Thymus (tissue), 11 donors: ENCODE measurements at regions not wholly inside any gene's neighbourhood (a gene's known extent, or its start where the extent isn't known, plus 50 kb on each side); places are given as distances from the start of the nearest gene placed in this dataset.
"Not testable (repeated sequence)": the region's sequence is repeated elsewhere in the genome, so short reads cannot be mapped to it uniquely, and the experiment has no call there.

ENCODE experiments used
- DNase-seq, 9 donors: peaks; one replicate each; pipeline ENCODE4 v3.0.0-alpha.2; 2013; ENCODE audit warnings: low spot score in 9 of 9, low read depth in 6 of 9, missing footprints in 1 of 9
- H3K27ac ChIP-seq, 2 donors: one replicate each; pipeline ENCODE4 v1.5.1; 2013; ENCODE audit warnings: control low read depth in 1 of 2, low read depth in 1 of 2, low read length in 1 of 2, mild to moderate bottlenecking in 1 of 2, moderate library complexity in 1 of 2
- H3K27me3 ChIP-seq, 2 donors: one replicate each; pipeline ENCODE4 v1.5.1; 2013; ENCODE audit warnings: low read length in 1 of 2; ENCODE audit not compliant: control insufficient read depth in 2 of 2, insufficient read depth in 1 of 2
- H3K36me3 ChIP-seq, 2 donors: one replicate each; pipeline ENCODE4 v1.5.1; 2013; ENCODE audit warnings: low read length in 1 of 2, mild to moderate bottlenecking in 1 of 2, moderate library complexity in 1 of 2; ENCODE audit not compliant: control insufficient read depth in 2 of 2, insufficient read depth in 2 of 2
- H3K4me1 ChIP-seq, 2 donors: one replicate each; pipeline ENCODE4 v1.5.1; 2013; ENCODE audit warnings: low read length in 2 of 2; ENCODE audit not compliant: control insufficient read depth in 2 of 2, insufficient read depth in 2 of 2
- H3K4me3 ChIP-seq, 2 donors: one replicate each; pipeline ENCODE4 v1.5.1; 2013; ENCODE audit warnings: low read length in 2 of 2, control low read depth in 1 of 2, mild to moderate bottlenecking in 1 of 2
- H3K9me3 ChIP-seq, 2 donors: one replicate each; pipeline ENCODE4 v1.5.1; 2013; ENCODE audit warnings: low read length in 1 of 2, mild to moderate bottlenecking in 1 of 2; ENCODE audit not compliant: control insufficient read depth in 2 of 2, insufficient read depth in 1 of 2
- WGBS: extraction: QIAGEN DNeasy Blood & Tissue Kit; methylation state at CpG from one replicate; pipeline ENCODE4 v1.1.7; 2013; 5-methylcytosine and 5-hydroxymethylcytosine counted together
- donor health status: healthy.

DNA sequence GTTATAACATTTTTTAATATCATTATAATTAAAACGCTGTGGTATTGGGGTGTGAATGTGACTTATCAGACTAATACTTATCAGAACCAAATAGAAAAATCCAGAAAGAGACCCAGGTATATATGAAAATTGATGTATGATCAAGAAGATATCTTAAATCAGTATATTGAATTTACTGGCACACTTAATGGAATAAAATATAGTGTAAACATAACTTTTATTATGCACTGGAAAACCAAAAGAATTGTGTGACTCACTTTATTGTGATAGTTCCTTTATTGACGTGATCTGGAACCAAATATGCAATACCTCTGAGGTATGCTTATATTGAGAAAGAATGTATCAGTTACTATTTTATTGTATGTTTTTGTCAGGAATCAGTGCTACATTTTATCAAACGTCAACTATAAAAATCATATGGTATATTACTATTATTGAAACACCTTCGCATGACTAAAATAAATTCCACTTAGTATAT, 250.7 kb upstream of the SPOPL start:
- not testable (repeated sequence) for H3K9me3 ChIP-seq, H3K27ac ChIP-seq, DNase-seq, H3K4me3 ChIP-seq, H3K36me3 ChIP-seq, H3K4me1 ChIP-seq, H3K27me3 ChIP-seq
- 92% methylated on average over 2 of the region's 4 CpGs for WGBS

DNA sequence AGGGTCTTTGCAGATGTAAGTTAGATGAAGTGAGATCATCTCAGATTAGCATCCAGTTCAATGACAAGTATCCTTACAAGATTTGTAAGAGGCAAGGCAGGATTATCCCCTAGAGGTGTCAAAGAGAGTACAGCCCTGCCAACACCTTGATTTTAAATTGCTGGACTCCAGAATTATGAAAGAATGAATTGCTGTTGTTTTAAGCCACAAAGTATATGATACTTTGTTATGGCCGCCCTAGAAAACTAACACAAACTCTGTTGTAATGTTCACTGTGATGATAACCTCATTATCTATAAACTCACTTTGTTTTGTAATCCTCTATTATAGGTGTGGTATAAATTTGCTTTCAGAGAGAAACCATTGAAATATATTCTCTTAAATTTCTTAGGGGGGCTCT, 249.0 kb upstream of the SPOPL start:
- H3K4me3 ChIP-seq = no peak overlapping the region
- no peaks in the 10 kb centered on the region for H3K4me1 ChIP-seq
- no peak for DNase-seq
- 95% methylated on average over 1 of the region's 1 CpG for WGBS
- H3K9me3 ChIP-seq = peaks cover 0 to 3% of the 10 kb centered on the region in 2 donors
- H3K36me3 ChIP-seq = no peaks in the 10 kb centered on the region
- H3K27me3 ChIP-seq = no peaks in the 10 kb centered on the region
- H3K27ac ChIP-seq = no peak overlapping the region

DNA sequence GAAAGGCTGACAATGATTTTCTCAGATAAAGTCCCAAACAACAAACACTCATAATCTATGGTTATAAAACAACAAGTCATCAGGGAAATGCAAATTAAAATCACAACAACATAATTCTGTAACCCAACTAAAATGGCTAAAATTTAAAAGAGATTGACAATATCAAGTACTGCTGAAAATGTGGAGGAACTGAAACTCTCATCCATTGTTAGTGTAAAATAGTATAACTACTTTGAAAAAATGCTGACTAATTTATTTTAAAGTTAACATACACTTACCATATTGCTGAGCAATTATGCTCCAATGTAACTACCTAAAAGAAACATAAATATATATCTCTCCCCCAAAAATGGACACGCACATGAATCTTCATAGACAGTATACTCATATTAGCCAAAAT, 245.9 kb upstream of the SPOPL start:
- Histone ChIP-seq H3K4me3 (no peak overlapping the region), H3K9me3 (peaks cover 0 to 3% of the 10 kb centered on the region in 2 donors), H3K4me1 (no peaks in the 10 kb centered on the region), H3K27ac (no peak overlapping the region), H3K36me3 (no peaks in the 10 kb centered on the region), H3K27me3 (no peaks in the 10 kb centered on the region)
- 94% methylated on average over 1 of the region's 1 CpG for WGBS
- DNase-seq = no peak

DNA sequence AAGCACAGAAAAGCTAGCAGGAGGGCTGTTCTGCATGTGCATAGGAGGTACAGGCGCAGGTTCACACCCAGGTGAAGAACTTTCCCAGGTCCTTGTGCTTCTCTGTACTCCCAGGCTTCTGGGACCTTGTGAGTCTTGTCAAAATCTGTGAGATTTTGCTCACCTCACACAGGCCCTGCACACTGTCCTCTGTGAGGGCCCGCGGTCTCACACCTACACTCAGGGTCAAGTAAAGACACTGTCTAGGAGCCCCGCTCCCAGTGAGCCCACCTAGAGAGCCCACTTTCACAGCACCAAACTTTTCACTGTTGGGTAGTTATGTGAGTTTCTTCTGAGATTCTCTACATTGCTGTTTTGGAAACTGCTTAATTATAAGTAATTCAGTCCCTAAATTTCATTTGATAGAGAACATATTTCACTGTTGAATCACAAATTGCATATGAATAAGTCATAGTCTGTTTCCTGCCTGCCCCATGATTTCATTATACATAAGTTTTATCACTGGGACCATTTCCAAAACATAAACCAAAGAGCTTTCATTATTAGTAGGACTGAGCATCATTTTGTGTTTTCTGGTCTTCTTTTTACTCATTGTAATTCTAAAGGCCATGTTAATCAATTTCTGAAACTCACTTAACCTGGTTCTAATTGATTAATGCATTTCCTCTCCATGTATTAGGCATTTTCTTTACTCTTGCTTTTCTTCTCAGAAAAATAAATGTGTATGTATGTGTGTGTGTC, 234.2 kb upstream of the SPOPL start:
- no peaks in the 10 kb centered on the region for H3K27me3 ChIP-seq
- no peak overlapping the region for H3K4me3 ChIP-seq
- H3K36me3 ChIP-seq = no peaks in the 10 kb centered on the region
- no peak for DNase-seq
- no peaks in the 10 kb centered on the region for H3K4me1 ChIP-seq
- H3K9me3 ChIP-seq = no peaks in the 10 kb centered on the region
- H3K27ac ChIP-seq = no peak overlapping the region
- 82% methylated on average over 4 of the region's 4 CpGs for WGBS

DNA sequence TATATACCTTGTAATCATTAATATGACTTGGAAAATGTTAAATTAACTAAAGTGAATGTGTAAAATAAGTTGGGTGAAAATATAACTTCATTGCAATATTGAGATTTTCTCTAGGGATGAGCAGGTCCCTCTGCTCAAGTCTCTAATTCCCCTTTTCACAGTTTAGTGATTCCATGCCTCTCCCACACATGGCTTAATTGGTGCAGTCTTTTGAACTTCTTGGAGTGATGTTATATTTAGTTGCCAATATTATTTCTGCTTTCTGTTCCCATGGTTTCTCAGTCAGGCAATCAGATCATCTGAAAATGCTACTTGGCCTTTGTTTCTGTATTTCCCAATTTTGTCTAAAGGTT, 233.7 kb upstream of the SPOPL start:
- Histone ChIP-seq H3K27me3 (no peaks in the 10 kb centered on the region), H3K4me1 (no peaks in the 10 kb centered on the region), H3K36me3 (no peaks in the 10 kb centered on the region), H3K9me3 (no peaks in the 10 kb centered on the region), H3K27ac (no peak overlapping the region), H3K4me3 (no peak overlapping the region)
- DNase-seq = no peak

DNA sequence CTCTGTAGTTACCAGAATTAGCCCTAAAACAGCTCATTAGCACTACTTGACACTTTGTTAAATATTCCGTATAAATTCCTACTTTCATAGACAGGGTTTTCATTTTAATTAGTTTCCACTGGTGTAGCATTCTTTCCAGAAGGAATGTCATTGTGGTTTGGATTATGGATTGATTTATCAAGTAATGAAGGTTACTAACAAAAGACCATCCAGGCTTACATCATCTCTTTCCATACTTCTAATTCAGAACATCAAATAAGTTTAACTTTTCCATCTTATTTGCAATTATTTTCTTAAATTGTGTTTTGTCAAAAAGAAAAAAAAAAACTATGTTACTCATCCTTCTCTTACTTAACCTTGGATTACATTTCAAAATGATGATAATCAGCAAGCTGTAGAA, 231.8 kb upstream of the SPOPL start:
- no peaks in the 10 kb centered on the region for H3K36me3 ChIP-seq
- no peaks in the 10 kb centered on the region for H3K9me3 ChIP-seq
- H3K4me1 ChIP-seq = no peaks in the 10 kb centered on the region
- H3K27ac ChIP-seq = no peak overlapping the region
- H3K4me3 ChIP-seq = no peak overlapping the region
- WGBS = 99% methylated on average over 1 of the region's 1 CpG
- H3K27me3 ChIP-seq = no peaks in the 10 kb centered on the region
- DNase-seq = no peak

DNA sequence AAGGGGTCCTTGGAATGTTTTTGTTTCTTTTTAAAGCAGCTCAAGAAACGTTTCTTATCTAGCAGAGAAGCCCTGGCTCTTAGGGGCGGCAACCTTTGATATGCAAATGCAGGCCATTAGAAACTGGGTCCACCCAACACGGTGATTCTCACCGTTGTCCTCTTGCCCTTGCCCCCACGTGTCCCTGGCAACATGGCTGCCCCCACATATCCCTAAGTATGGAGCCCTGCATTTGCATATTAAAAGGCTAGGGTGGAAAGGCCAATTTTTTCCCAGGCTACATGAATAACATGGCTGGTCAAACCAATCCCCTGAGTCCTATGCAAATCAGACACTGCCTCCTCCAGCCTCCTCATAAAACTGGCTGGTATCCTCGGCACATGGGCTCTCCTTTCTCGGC, 230.1 kb upstream of the SPOPL start:
- no peak for DNase-seq
- Histone ChIP-seq H3K27me3 (no peaks in the 10 kb centered on the region), H3K36me3 (no peaks in the 10 kb centered on the region), H3K4me3 (no peak overlapping the region), H3K9me3 (no peaks in the 10 kb centered on the region), H3K27ac (no peak overlapping the region), H3K4me1 (no peaks in the 10 kb centered on the region)
- 86% methylated on average over 7 of the region's 7 CpGs for WGBS

DNA sequence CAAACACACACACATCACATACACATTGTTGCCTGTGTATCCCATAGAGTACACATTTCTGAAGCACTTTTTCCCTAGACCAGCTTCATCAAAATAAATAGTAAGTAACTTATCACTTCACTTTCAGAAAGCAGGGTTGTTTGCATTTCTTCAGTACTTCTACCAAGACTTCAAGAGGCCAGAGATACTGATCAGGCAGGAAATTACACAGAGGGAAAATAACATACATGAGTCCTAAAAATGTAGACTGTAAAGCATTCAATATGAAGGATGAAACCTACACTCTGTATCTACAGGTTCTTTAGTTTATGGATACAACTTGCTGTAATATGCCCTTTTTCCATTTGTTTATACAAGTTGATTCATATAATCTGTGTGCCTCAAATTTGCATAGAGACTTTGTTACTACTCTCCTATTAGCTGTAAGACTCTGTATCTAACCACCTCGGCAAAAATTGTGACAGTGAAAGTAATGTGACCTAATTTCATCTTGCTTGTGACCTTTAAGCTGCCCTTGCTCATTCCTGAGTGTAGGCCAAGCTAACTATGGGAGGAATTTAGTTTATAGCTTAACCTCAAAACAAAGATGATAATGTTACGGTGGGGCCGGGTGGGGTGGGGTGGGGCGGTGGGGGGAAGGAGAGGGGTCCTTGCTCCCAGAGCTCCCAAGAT, 228.9 kb upstream of the SPOPL start:
- H3K4me3 ChIP-seq = no peak overlapping the region
- H3K27me3 ChIP-seq = no peaks in the 10 kb centered on the region
- no peaks in the 10 kb centered on the region for H3K36me3 ChIP-seq
- no peaks in the 10 kb centered on the region for H3K4me1 ChIP-seq
- no peak for DNase-seq
- no peak overlapping the region for H3K27ac ChIP-seq
- H3K9me3 ChIP-seq = no peaks in the 10 kb centered on the region
- 96% methylated on average over 4 of the region's 4 CpGs for WGBS

DNA sequence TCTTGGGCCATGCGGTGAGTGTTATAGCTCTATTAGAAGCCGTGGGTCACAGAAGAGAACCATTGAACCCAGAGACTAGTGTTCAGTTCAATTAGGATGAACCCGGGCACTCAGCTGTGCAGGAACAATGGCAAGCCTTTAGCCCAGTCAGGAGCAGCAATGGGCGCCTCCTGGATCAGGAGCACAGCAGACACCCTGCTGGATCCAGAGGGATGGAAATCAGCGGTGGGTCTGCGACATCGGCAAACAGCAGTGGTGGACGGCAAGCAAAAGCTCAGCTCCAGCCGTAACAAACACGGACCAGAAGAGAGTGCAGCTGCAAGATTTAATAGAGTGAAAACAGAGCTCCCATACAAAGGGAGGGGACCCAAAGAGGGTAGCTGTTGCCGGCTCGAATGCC, 228.3 kb upstream of the SPOPL start:
- 98% methylated on average over 12 of the region's 12 CpGs for WGBS
- not testable (repeated sequence) for H3K4me1 ChIP-seq, H3K36me3 ChIP-seq, H3K9me3 ChIP-seq, H3K27me3 ChIP-seq, DNase-seq, H3K27ac ChIP-seq, H3K4me3 ChIP-seq
